Trophoblast cell (in vitro differentiated cells and primary cell): ENCODE measurements at regions not wholly inside any gene's neighbourhood (a gene's known extent, or its start where the extent isn't known, plus 50 kb on each side); places are given as distances from the start of the nearest gene placed in this dataset.

Source experiments
- DNase-seq, 2 donors: peaks; one replicate each; pipeline ENCODE4 v3.0.0-alpha.2; 2016
- H2AFZ ChIP-seq: 2 replicates; pipeline ENCODE4 v1.6.1; 2013; ENCODE audit warnings: low read length, moderate library complexity, mild to moderate bottlenecking; ENCODE audit not compliant: insufficient read depth, poor library complexity
- H2AK5ac ChIP-seq: 2 replicates; pipeline ENCODE4 v1.6.1; 2013; ENCODE audit warnings: mild to moderate bottlenecking, low read length
- H2BK120ac ChIP-seq: 2 replicates; pipeline ENCODE4 v1.6.1; 2013; ENCODE audit warnings: low read length, mild to moderate bottlenecking, moderate library complexity; ENCODE audit not compliant: insufficient read depth, poor library complexity
- H2BK12ac ChIP-seq: 2 replicates; pipeline ENCODE4 v1.6.1; 2013; ENCODE audit warnings: mild to moderate bottlenecking, low read length, moderate library complexity
- H2BK5ac ChIP-seq: 2 replicates; pipeline ENCODE4 v1.6.1; 2013; ENCODE audit warnings: low read length, low read depth, moderate library complexity, mild to moderate bottlenecking; ENCODE audit not compliant: poor library complexity
- H3K14ac ChIP-seq: 2 replicates; pipeline ENCODE4 v1.6.1; 2013; ENCODE audit warnings: mild to moderate bottlenecking, low read length
- H3K18ac ChIP-seq: 2 replicates; pipeline ENCODE4 v1.6.1; 2013; ENCODE audit warnings: mild to moderate bottlenecking, low read length
- H3K23ac ChIP-seq: 2 replicates; pipeline ENCODE4 v1.6.1; 2013; ENCODE audit warnings: low read length
- H3K27ac ChIP-seq: 2 replicates; pipeline ENCODE4 v1.5.1; 2013; ENCODE audit warnings: low read depth, mild to moderate bottlenecking, inconsistent platforms, low read length, moderate library complexity
- H3K27me3 ChIP-seq: 2 replicates; pipeline ENCODE4 v1.6.1; 2013; ENCODE audit warnings: inconsistent platforms, mild to moderate bottlenecking, low read length, moderate library complexity; ENCODE audit not compliant: insufficient read depth
- H3K36me3 ChIP-seq, 2 experiments: 1 replicate in 1 of 2; 2 replicates in 1 of 2; pipeline ENCODE4 v1.6.1; 2013; ENCODE audit warnings: low read length in 2 of 2, mild to moderate bottlenecking in 2 of 2, moderate library complexity in 1 of 2; ENCODE audit not compliant: insufficient read depth in 2 of 2, control insufficient read depth in 1 of 2
- H3K4ac ChIP-seq: 2 replicates; pipeline ENCODE4 v1.6.1; 2013; ENCODE audit warnings: low read depth, mild to moderate bottlenecking, low read length, moderate library complexity
- H3K4me1 ChIP-seq, 2 experiments: 1 replicate in 1 of 2; 2 replicates in 1 of 2; pipeline ENCODE4 v1.6.1; 2013; ENCODE audit warnings: low read length in 2 of 2, mild to moderate bottlenecking in 2 of 2, moderate library complexity in 1 of 2; ENCODE audit not compliant: insufficient read depth in 2 of 2, control insufficient read depth in 1 of 2
- H3K4me2 ChIP-seq: 2 replicates; pipeline ENCODE4 v1.6.1; 2013; ENCODE audit warnings: inconsistent platforms, mild to moderate bottlenecking, low read length, moderate library complexity
- H3K4me3 ChIP-seq: 2 replicates; pipeline ENCODE4 v1.5.1; 2013; ENCODE audit warnings: mild to moderate bottlenecking, low read depth, low read length, inconsistent platforms
- H3K79me1 ChIP-seq: one replicate; pipeline ENCODE4 v1.6.1; 2013; ENCODE audit warnings: low read length
- H3K79me2 ChIP-seq: 2 replicates; pipeline ENCODE4 v1.6.1; 2013; ENCODE audit warnings: low read length, mild to moderate bottlenecking; ENCODE audit not compliant: control insufficient read depth, insufficient read depth, poor library complexity
- H3K9ac ChIP-seq: 2 replicates; pipeline ENCODE4 v1.6.1; 2013; ENCODE audit warnings: mild to moderate bottlenecking, low read length
- H3K9me3 ChIP-seq: 2 replicates; pipeline ENCODE4 v1.6.1; 2013; ENCODE audit warnings: low read depth, mild to moderate bottlenecking, control low read depth, inconsistent platforms, low read length; ENCODE audit not compliant: insufficient read depth
- H4K12ac ChIP-seq: 2 replicates; pipeline ENCODE4 v1.6.1; 2013; ENCODE audit warnings: low read depth, mild to moderate bottlenecking, low read length, moderate library complexity
- H4K8ac ChIP-seq: 2 replicates; pipeline ENCODE4 v1.6.1; 2013; ENCODE audit warnings: low read depth, mild to moderate bottlenecking, low read length, moderate library complexity
- H4K91ac ChIP-seq: one replicate; pipeline ENCODE4 v1.6.1; 2013; ENCODE audit warnings: low read depth, mild to moderate bottlenecking, low read length, moderate library complexity
- WGBS: extraction: QIAGEN DNeasy Blood & Tissue Kit; methylation state at CpG from one replicate; pipeline ENCODE4 v1.1.7; 2013; ENCODE audit warnings: missing lambda C conversion rate; ENCODE audit not compliant: insufficient read length, insufficient coverage; ENCODE audit errors: extremely low coverage; 5-methylcytosine and 5-hydroxymethylcytosine counted together

- no peak overlapping the region for H3K23ac ChIP-seq
- DNase-seq, result no peak
- no peak overlapping the region for H2AFZ ChIP-seq
- H3K18ac ChIP-seq, result no peak overlapping the region
- no peak overlapping the region for H4K12ac ChIP-seq
- H4K91ac ChIP-seq, result no peak overlapping the region
- H3K4ac ChIP-seq, result no peak overlapping the region
- H2BK5ac ChIP-seq, result no peak overlapping the region
- H2BK12ac ChIP-seq, result no peak overlapping the region
- H4K8ac ChIP-seq, result no peak overlapping the region
- no peak overlapping the region for H3K27ac ChIP-seq
- no peak overlapping the region for H2AK5ac ChIP-seq
- no peak overlapping the region for H3K14ac ChIP-seq
- peaks cover 2 to 6% of the 10 kb centered on the region in 2 experiments for H3K4me1 ChIP-seq
- H2BK120ac ChIP-seq, result no peak overlapping the region
- no peak overlapping the region for H3K4me3 ChIP-seq
- no peaks in the 10 kb centered on the region for H3K79me1 ChIP-seq
- H3K79me2 ChIP-seq, result no peaks in the 10 kb centered on the region
- no peaks in the 10 kb centered on the region for H3K27me3 ChIP-seq
- no peak overlapping the region for H3K4me2 ChIP-seq
- no peaks in the 10 kb centered on the region for H3K36me3 ChIP-seq
- H3K9ac ChIP-seq, result no peak overlapping the region
- H3K9me3 ChIP-seq, result no peaks in the 10 kb centered on the region
Measured at GRCh38 chr18:34345738-34346137, 121.0 kb upstream of the NOL4 start.

- H3K4me1 ChIP-seq, result no peaks in the 10 kb centered on the region
- no peak overlapping the region for H2AFZ ChIP-seq
- WGBS, result no CpG with 5 or more reads among the region's 3 CpGs
Measured at GRCh38 chr18:34350778-34351177, 126.1 kb upstream of the NOL4 start.

GRCh38 chr18:34352385-34353163, 127.9 kb upstream of the NOL4 start:
- Histone ChIP-seq H2AK5ac (no peak overlapping the region), H3K79me2 (no peaks in the 10 kb centered on the region), H3K27ac (no peak overlapping the region), H3K4me2 (no peak overlapping the region), H4K8ac (no peak overlapping the region), H2AFZ (no peak overlapping the region), H3K9ac (no peak overlapping the region), H4K12ac (no peak overlapping the region), H3K9me3 (no peaks in the 10 kb centered on the region), H2BK12ac (no peak overlapping the region), H3K27me3 (no peaks in the 10 kb centered on the region), H3K14ac (no peak overlapping the region), H3K4me3 (no peak overlapping the region), H3K18ac (no peak overlapping the region), H2BK120ac (no peak overlapping the region), H3K79me1 (no peaks in the 10 kb centered on the region), H3K23ac (no peak overlapping the region), H2BK5ac (no peak overlapping the region), H4K91ac (no peak overlapping the region), H3K36me3 (no peaks in the 10 kb centered on the region), H3K4ac (no peak overlapping the region), H3K4me1 (no peaks in the 10 kb centered on the region)
- WGBS, result no CpG with 5 or more reads among the region's 1 CpG
- DNase-seq, result no peak

More at GRCh38 chr18:34350778-34351177, 126.1 kb upstream of the NOL4 start:
- Histone ChIP-seq H3K27me3 (no peaks in the 10 kb centered on the region), H2AK5ac (no peak overlapping the region), H4K91ac (no peak overlapping the region), H2BK12ac (no peak overlapping the region), H2BK5ac (no peak overlapping the region), H3K36me3 (no peaks in the 10 kb centered on the region), H2BK120ac (no peak overlapping the region), H3K79me1 (no peaks in the 10 kb centered on the region), H3K9ac (no peak overlapping the region), H3K23ac (no peak overlapping the region), H3K9me3 (no peaks in the 10 kb centered on the region), H4K12ac (no peak overlapping the region), H4K8ac (no peak overlapping the region), H3K4me3 (no peak overlapping the region), H3K14ac (no peak overlapping the region), H3K4me2 (no peak overlapping the region), H3K27ac (no peak overlapping the region), H3K4ac (no peak overlapping the region), H3K79me2 (no peaks in the 10 kb centered on the region), H3K18ac (no peak overlapping the region)
- no peak for DNase-seq

GRCh38 chr18:34354351-34354750, 129.6 kb upstream of the NOL4 start:
- Histone ChIP-seq H3K27me3 (no peaks in the 10 kb centered on the region), H3K18ac (no peak overlapping the region), H3K4me3 (no peak overlapping the region), H3K23ac (no peak overlapping the region), H3K4me2 (no peak overlapping the region), H2BK12ac (no peak overlapping the region), H3K9me3 (no peaks in the 10 kb centered on the region), H4K8ac (no peak overlapping the region), H4K12ac (no peak overlapping the region), H3K27ac (no peak overlapping the region), H3K9ac (no peak overlapping the region), H4K91ac (no peak overlapping the region), H3K4me1 (no peaks in the 10 kb centered on the region), H2BK5ac (no peak overlapping the region), H2AFZ (no peak overlapping the region), H2AK5ac (no peak overlapping the region), H3K36me3 (no peaks in the 10 kb centered on the region), H3K79me1 (no peaks in the 10 kb centered on the region), H2BK120ac (no peak overlapping the region), H3K79me2 (no peaks in the 10 kb centered on the region), H3K14ac (no peak overlapping the region), H3K4ac (no peak overlapping the region)
- no CpG with 5 or more reads among the region's 3 CpGs for WGBS
- DNase-seq, result no peak
